ENCODE measurements at regions not wholly inside any gene's neighbourhood (a gene's known extent, or its start where the extent isn't known, plus 50 kb on each side); places are given as distances from the start of the nearest gene placed in this dataset.

GRCh38 chr5:89213573-89213972 lies 330.6 kb upstream of the MEF2C start:
- Histone ChIP-seq H3F3A (ENCODE audit: insufficient read depth, low read length, poor library complexity, severe bottlenecking) (no peaks in the 10 kb centered on the region), H4K20me1 (ENCODE audit: insufficient read depth) (no peaks in the 10 kb centered on the region), H3K4me2 (ENCODE audit: low read length) (no peak overlapping the region), H3K79me2 (replicated peaks; ENCODE audit: insufficient read depth, low read length) (no peaks in the 10 kb centered on the region), H3K9me3 (ENCODE audit: low read length) (no peaks in the 10 kb centered on the region), H3K9ac (ENCODE audit: low read length) (no peak overlapping the region), H3K36me3 (ENCODE audit: insufficient read depth, low read length) (no peaks in the 10 kb centered on the region), H3K9me2 (ENCODE audit: insufficient read depth, low read length) (no peaks in the 10 kb centered on the region), H3K4me3 (ENCODE audit: low read length) (no peak overlapping the region), H3K27me3 (ENCODE audit: insufficient read depth, low read depth, low read length) (no peaks in the 10 kb centered on the region), H3K27ac (ENCODE audit: low read length) (no peak overlapping the region), H2AFZ (ENCODE audit: low read depth, low read length) (no peak overlapping the region)
- no peak for TF ChIP-seq RAD21 (conservative IDR thresholded peaks at IDR 0.05)
- TF ChIP-seq CTCF (IDR thresholded peaks at IDR 0.05; ENCODE audit: poor library complexity, severe bottlenecking): no peak
- TF ChIP-seq SMC3 (conservative IDR thresholded peaks at IDR 0.05; ENCODE audit: poor library complexity): no peak
- TF ChIP-seq MXI1 (conservative IDR thresholded peaks at IDR 0.05; ENCODE audit: poor library complexity, severe bottlenecking): no peak
- no peak for TF ChIP-seq REST (IDR thresholded peaks at IDR 0.05; ENCODE audit: borderline replicate concordance)
- no peak for TF ChIP-seq TAF1 (IDR thresholded peaks at IDR 0.05; ENCODE audit: low read depth)
- TF ChIP-seq EP300 (conservative IDR thresholded peaks at IDR 0.05; ENCODE audit: poor library complexity, severe bottlenecking): no peak
- TF ChIP-seq EZH2 (IDR thresholded peaks at IDR 0.05; ENCODE audit: borderline replicate concordance, insufficient read depth, low read length, poor library complexity, severe bottlenecking): no peak
- no peak for TF ChIP-seq POLR2AphosphoS5 (IDR thresholded peaks at IDR 0.05)

- H3K36me3 ChIP-seq (ENCODE audit: insufficient read depth, low read length): no peaks in the 10 kb centered on the region
- no peak overlapping the region for H2AFZ ChIP-seq (ENCODE audit: low read depth, low read length)
- H3K9me2 ChIP-seq (ENCODE audit: insufficient read depth, low read length): no peaks in the 10 kb centered on the region
- no peak overlapping the region for H3K27ac ChIP-seq (ENCODE audit: low read length)
- H3K9ac ChIP-seq (ENCODE audit: low read length): no peak overlapping the region
- no peak overlapping the region for H3K4me3 ChIP-seq (ENCODE audit: low read length)
- no peaks in the 10 kb centered on the region for H3F3A ChIP-seq (ENCODE audit: insufficient read depth, low read length, poor library complexity, severe bottlenecking)
- H4K20me1 ChIP-seq (ENCODE audit: insufficient read depth): no peaks in the 10 kb centered on the region
- no peak overlapping the region for H3K4me2 ChIP-seq (ENCODE audit: low read length)
- no peaks in the 10 kb centered on the region for H3K27me3 ChIP-seq (ENCODE audit: insufficient read depth, low read depth, low read length)
- no peak for TF ChIP-seq REST (IDR thresholded peaks at IDR 0.05; ENCODE audit: borderline replicate concordance)
- no peak for TF ChIP-seq EZH2 (IDR thresholded peaks at IDR 0.05; ENCODE audit: borderline replicate concordance, insufficient read depth, low read length, poor library complexity, severe bottlenecking)
- TF ChIP-seq CTCF (IDR thresholded peaks at IDR 0.05; ENCODE audit: poor library complexity, severe bottlenecking): no peak
- TF ChIP-seq SMC3 (conservative IDR thresholded peaks at IDR 0.05; ENCODE audit: poor library complexity): no peak
- TF ChIP-seq EP300 (conservative IDR thresholded peaks at IDR 0.05; ENCODE audit: poor library complexity, severe bottlenecking): no peak
- TF ChIP-seq RAD21 (conservative IDR thresholded peaks at IDR 0.05): no peak
- no peak for TF ChIP-seq POLR2AphosphoS5 (IDR thresholded peaks at IDR 0.05)
- TF ChIP-seq MXI1 (conservative IDR thresholded peaks at IDR 0.05; ENCODE audit: poor library complexity, severe bottlenecking): no peak
- TF ChIP-seq TAF1 (IDR thresholded peaks at IDR 0.05; ENCODE audit: low read depth): no peak
- no peaks in the 10 kb centered on the region for H3K9me3 ChIP-seq (ENCODE audit: low read length)
- H3K79me2 ChIP-seq (replicated peaks; ENCODE audit: insufficient read depth, low read length): no peaks in the 10 kb centered on the region
Measured at GRCh38 chr5:89211836-89212235, 328.9 kb upstream of the MEF2C start.

Data from neural cell (in vitro differentiated cells).